PFSK-1 (cell line): ENCODE measurements at regions not wholly inside any gene's neighbourhood (a gene's known extent, or its start where the extent isn't known, plus 50 kb on each side); places are given as distances from the start of the nearest gene placed in this dataset.

Experiments used
- FOXP2 ChIP-seq: optimal IDR thresholded peaks from 2 replicates; pipeline ENCODE3; 2011; ENCODE audit warnings: borderline replicate concordance, control low read depth, inconsistent platforms; ENCODE audit not compliant: insufficient read depth; ENCODE audit errors: extremely low read length, extremely low read depth
- POLR2AphosphoS5 ChIP-seq: IDR thresholded peaks from 2 replicates; pipeline ENCODE4 v1.6.1; 2012; ENCODE audit warnings: low read depth, mild to moderate bottlenecking, control low read depth, low read length, moderate library complexity
- SIN3A ChIP-seq: IDR thresholded peaks from 2 replicates; pipeline ENCODE4 v1.6.1; 2012; ENCODE audit warnings: mild to moderate bottlenecking, low read length, moderate library complexity, borderline replicate concordance; ENCODE audit not compliant: insufficient read depth
- TAF1 ChIP-seq: IDR thresholded peaks from 2 replicates; pipeline ENCODE4 v1.6.1; 2012; ENCODE audit warnings: low read length, control low read depth, borderline replicate concordance; ENCODE audit not compliant: insufficient read depth
- TF ChIP-seq, protein P1 (sequence below), 2 experiments: IDR thresholded peaks; 2 replicates each; pipeline versions ENCODE4 v1.6.1 to v1.8.0; 2011 to 2012; ENCODE audit warnings: low read depth in 2 of 2, low read length in 2 of 2, control low read depth in 1 of 2, inconsistent platforms in 1 of 2, mild to moderate bottlenecking in 1 of 2, moderate library complexity in 1 of 2; ENCODE audit not compliant: insufficient read depth in 1 of 2

DNA sequence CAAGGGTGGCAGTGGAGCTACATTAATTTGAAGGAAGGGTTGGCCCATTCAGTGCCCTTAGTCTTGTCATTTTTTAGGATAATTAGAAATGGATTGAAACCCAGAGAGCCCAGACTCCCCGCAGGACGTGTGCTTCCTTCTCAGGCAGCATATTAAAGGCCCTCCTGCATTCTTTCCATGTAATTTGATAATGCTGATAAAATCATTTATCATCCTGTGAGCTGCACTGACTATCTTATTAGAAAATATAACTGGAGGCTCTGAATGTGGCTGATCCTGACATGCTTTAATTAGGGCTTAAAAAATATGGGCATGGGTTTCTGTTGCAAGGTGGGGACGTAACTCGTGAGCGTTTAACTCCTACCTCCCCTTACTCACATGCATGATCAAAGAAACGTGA is 148.1 kb downstream of the ACKR3 start:
- TF ChIP-seq TAF1 (no peak), FOXP2 (no peak), SIN3A (no peak), POLR2AphosphoS5 (no peak)
- TF ChIP-seq, protein P1, sequence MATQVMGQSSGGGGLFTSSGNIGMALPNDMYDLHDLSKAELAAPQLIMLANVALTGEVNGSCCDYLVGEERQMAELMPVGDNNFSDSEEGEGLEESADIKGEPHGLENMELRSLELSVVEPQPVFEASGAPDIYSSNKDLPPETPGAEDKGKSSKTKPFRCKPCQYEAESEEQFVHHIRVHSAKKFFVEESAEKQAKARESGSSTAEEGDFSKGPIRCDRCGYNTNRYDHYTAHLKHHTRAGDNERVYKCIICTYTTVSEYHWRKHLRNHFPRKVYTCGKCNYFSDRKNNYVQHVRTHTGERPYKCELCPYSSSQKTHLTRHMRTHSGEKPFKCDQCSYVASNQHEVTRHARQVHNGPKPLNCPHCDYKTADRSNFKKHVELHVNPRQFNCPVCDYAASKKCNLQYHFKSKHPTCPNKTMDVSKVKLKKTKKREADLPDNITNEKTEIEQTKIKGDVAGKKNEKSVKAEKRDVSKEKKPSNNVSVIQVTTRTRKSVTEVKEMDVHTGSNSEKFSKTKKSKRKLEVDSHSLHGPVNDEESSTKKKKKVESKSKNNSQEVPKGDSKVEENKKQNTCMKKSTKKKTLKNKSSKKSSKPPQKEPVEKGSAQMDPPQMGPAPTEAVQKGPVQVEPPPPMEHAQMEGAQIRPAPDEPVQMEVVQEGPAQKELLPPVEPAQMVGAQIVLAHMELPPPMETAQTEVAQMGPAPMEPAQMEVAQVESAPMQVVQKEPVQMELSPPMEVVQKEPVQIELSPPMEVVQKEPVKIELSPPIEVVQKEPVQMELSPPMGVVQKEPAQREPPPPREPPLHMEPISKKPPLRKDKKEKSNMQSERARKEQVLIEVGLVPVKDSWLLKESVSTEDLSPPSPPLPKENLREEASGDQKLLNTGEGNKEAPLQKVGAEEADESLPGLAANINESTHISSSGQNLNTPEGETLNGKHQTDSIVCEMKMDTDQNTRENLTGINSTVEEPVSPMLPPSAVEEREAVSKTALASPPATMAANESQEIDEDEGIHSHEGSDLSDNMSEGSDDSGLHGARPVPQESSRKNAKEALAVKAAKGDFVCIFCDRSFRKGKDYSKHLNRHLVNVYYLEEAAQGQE (IDR thresholded peaks at IDR 0.05; ENCODE audit: insufficient read depth in 1 of 2, low read depth in 2 of 2, low read length in 2 of 2) = no peak
